GM12878 (cell line): ENCODE measurements at regions not wholly inside any gene's neighbourhood (a gene's known extent, or its start where the extent isn't known, plus 50 kb on each side); places are given as distances from the start of the nearest gene placed in this dataset.

ENCODE experiments used
- ATAC-seq: fragments of 200-7000 bp; cut with Tn5 transposase; 3 replicates; pipeline ENCODE4 v1.9.1; 2020; ENCODE audit warnings: mild to moderate bottlenecking, moderate library complexity
- BruUV-seq: library from RNA; stranded (reverse); fragments of 400-500 nt; replicated peaks from 2 replicates; lab custom pipeline; 2021; lab: Mats Ljungman, UMichigan
- CTCF ChIA-PET: fragments of 300-600 bp; sonication (Branson Sonifier 250); formaldehyde crosslinking; extraction: SDS; loops from one replicate; lab custom pipeline; 2021; ENCODE audit warnings: inconsistent platforms; lab: Yijun Ruan, JAX
- POLR2A ChIA-PET: fragments of 350-600 bp; formaldehyde crosslinking; extraction: SDS; loops from one replicate; lab custom pipeline; 2021; ENCODE audit warnings: inconsistent platforms; lab: Charles Lee
- RAD21 ChIA-PET: fragments of 300-600 bp; sonication (Branson Sonifier 250); formaldehyde crosslinking; loops from one replicate; lab custom pipeline; 2023; ENCODE audit warnings: antibody characterized with exemption; ENCODE audit not compliant: unreplicated experiment; lab: Charles Lee
- SMC1A ChIA-PET: fragments of 300-600 bp; sonication (Branson Sonifier 250); formaldehyde crosslinking; loops from one replicate; lab custom pipeline; 2023; ENCODE audit not compliant: unreplicated experiment, uncharacterized antibody; lab: Charles Lee
- DNase-seq: peaks from one replicate; pipeline ENCODE4 v3.0.0-alpha.2; 2011; ENCODE audit warnings: low read depth, low spot score
- FAIRE-seq: peaks from 3 replicates; lab custom pipeline; 2011; peaks lifted over from hg19 to GRCh38; lab: Jason Lieb, UNC
- H2AFZ ChIP-seq: 2 replicates; pipeline ENCODE4 v1.6.0; 2011; ENCODE audit warnings: low read depth, low read length, control low read depth; ENCODE audit not compliant: control insufficient read depth
- H3K27ac ChIP-seq: 2 replicates; pipeline ENCODE4 v1.5.1; 2011; ENCODE audit warnings: control low read depth; ENCODE audit not compliant: control insufficient read depth, insufficient read depth
- H3K27me3 ChIP-seq, 2 experiments: replicated peaks in 1 of 2; 2 replicates each; pipeline versions ENCODE4 v1.6.0 to v1.6.1; 2011; ENCODE audit warnings: low read length in 1 of 2; ENCODE audit not compliant: control insufficient read depth in 2 of 2, insufficient read depth in 2 of 2
- H3K36me3 ChIP-seq, 2 experiments: 2 replicates each; pipeline ENCODE4 v1.5.1; 2011; ENCODE audit warnings: low read length in 1 of 2; ENCODE audit not compliant: control insufficient read depth in 2 of 2, insufficient read depth in 2 of 2
- H3K4me1 ChIP-seq: 2 replicates; pipeline ENCODE4 v1.6.1; 2011; ENCODE audit warnings: mild to moderate bottlenecking, low read length, moderate library complexity, mixed read lengths; ENCODE audit not compliant: control insufficient read depth, insufficient read depth
- H3K4me2 ChIP-seq: 2 replicates; pipeline ENCODE4 v1.6.0; 2011; ENCODE audit warnings: control low read depth; ENCODE audit not compliant: control insufficient read depth, insufficient read depth
- H3K4me3 ChIP-seq: fragments of 200-600 bp; sonication (generic); 2 replicates; pipeline ENCODE4 v1.5.1; 2016
- H3K79me2 ChIP-seq: 2 replicates; pipeline ENCODE4 v1.6.0; 2011; ENCODE audit warnings: low read length; ENCODE audit not compliant: control insufficient read depth, insufficient read depth
- H3K9ac ChIP-seq: 2 replicates; pipeline ENCODE4 v1.8.0; 2011; ENCODE audit warnings: low read length, control low read depth, mixed read lengths; ENCODE audit not compliant: control insufficient read depth, insufficient read depth
- H3K9me3 ChIP-seq: replicated peaks from 3 replicates; pipeline ENCODE4 v1.5.1; 2011; ENCODE audit warnings: mild to moderate bottlenecking, low read length; ENCODE audit not compliant: control insufficient read depth, insufficient read depth
- H4K20me1 ChIP-seq: 2 replicates; pipeline ENCODE4 v1.6.0; 2011; ENCODE audit not compliant: control insufficient read depth, insufficient read depth
- EED ChIP-seq: sonication (generic); IDR thresholded peaks from 2 replicates; pipeline ENCODE4 v1.6.1; 2016; ENCODE audit warnings: antibody characterized with exemption, low read depth
- EZH2 ChIP-seq: IDR thresholded peaks from 2 replicates; pipeline ENCODE4 v1.6.1; 2012; ENCODE audit warnings: low read depth, mild to moderate bottlenecking, control low read depth, inconsistent platforms, low read length, borderline replicate concordance; ENCODE audit not compliant: control insufficient read depth
- JUND ChIP-seq: IDR thresholded peaks from 2 replicates; pipeline ENCODE4 v1.6.1; 2012; ENCODE audit warnings: low read depth, mild to moderate bottlenecking, low read length, improper control_type of control experiment, moderate library complexity
- MEF2A ChIP-seq: IDR thresholded peaks from 2 replicates; pipeline ENCODE4 v1.6.1; 2011; ENCODE audit warnings: low read depth, mild to moderate bottlenecking, low read length, moderate library complexity; ENCODE audit not compliant: insufficient read depth
- MYC ChIP-seq: IDR thresholded peaks from 2 replicates; pipeline ENCODE4 v1.6.1; 2011; ENCODE audit warnings: mild to moderate bottlenecking, low read length, moderate library complexity, inconsistent platforms; ENCODE audit not compliant: insufficient read depth, insufficient replicate concordance, insufficient read length, severe bottlenecking
- SMAD5 ChIP-seq: IDR thresholded peaks from 2 replicates; pipeline ENCODE4 v1.6.1; 2016; ENCODE audit warnings: antibody characterized with exemption, low read depth
- TARDBP ChIP-seq: IDR thresholded peaks from 2 replicates; pipeline ENCODE4 v1.6.1; 2016; ENCODE audit warnings: borderline replicate concordance
- YY1 ChIP-seq: IDR thresholded peaks from 2 replicates; pipeline ENCODE4 v1.6.1; 2011; ENCODE audit warnings: low read depth, mild to moderate bottlenecking, low read length
- WGBS: methylation state at CpG from one replicate; pipeline ENCODE4 v1.1.6; 2016; ENCODE audit warnings: low lambda C conversion rate; ENCODE audit not compliant: insufficient replicate concordance, insufficient coverage; ENCODE audit errors: missing lambda C conversion rate; 5-methylcytosine and 5-hydroxymethylcytosine counted together
- in situ Hi-C: fragments of 300-500 bp; cut with MboI; formaldehyde crosslinking; loops from 9 replicates; pipeline ENCODE4 v1.14.3; 2018; ENCODE audit warnings: mixed read lengths
- intact Hi-C: fragments of 100-400 bp; cut with micrococcal nuclease; formaldehyde crosslinking; loops from one replicate; pipeline ENCODE4 v1.14.2; 2022; ENCODE audit not compliant: unreplicated experiment
- TF ChIP-seq, protein P1 (sequence below): fragments of 450-650 bp; IDR thresholded peaks from 2 replicates; pipeline ENCODE4 v1.6.1; 2017; ENCODE audit warnings: mild to moderate bottlenecking, moderate library complexity
- TF ChIP-seq, protein P2 (sequence below): fragments of 450-650 bp; IDR thresholded peaks from 2 replicates; pipeline ENCODE4 v1.6.1; 2016; ENCODE audit warnings: mild to moderate bottlenecking
- TF ChIP-seq, protein P3 (sequence below): fragments of 450-650 bp; IDR thresholded peaks from 2 replicates; pipeline ENCODE4 v1.6.1; 2018; ENCODE audit warnings: mild to moderate bottlenecking, low read depth, moderate library complexity; ENCODE audit not compliant: partially characterized antibody

DNA sequence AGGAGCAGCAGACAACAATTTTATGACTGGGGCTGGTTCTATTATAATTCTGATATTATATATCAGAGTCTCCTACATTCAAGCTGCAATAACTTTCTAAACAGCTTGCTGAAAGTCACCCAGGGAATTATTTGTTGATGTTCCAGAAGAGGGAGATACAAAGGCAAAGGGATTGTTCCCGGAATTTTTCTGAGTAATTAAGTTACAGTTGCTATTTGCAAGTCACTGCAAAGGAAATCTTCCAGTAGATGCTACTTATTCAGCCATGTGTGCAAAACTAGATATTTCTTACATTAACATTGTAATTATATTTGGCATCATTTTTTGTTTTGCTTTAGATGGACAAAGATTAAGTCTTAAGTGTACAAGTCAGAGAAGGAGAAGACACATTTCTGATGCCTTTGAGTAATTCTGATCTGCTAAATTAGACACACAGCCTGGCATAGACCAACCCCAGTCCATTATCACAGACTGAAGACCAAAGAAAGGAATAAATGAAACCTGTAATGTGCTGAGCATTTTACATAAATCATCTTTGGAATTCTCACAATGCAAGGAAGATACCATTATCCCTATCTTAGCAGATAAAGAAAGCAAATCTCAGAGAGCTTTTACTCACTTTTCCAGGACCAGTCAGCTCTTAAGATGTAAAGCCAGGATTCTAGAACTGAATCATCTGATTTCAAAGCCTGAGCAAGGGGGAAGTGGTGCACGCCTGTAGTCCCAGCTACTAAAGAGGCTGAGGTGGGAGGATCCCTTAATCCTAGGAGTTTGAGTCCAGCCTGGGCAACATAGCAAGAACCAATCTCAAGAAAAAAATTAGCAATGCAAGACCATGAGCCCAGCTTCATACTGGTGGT, 62.6 kb upstream of the AKAP12 start:
- H3K27me3 ChIP-seq: peaks cover 1 to 4% of the 10 kb centered on the region in 2 experiments
- no TSS peak for BruUV-seq
- H2AFZ ChIP-seq: no peak overlapping the region
- 0% methylated on average over 2 of the region's 2 CpGs for WGBS
- in situ Hi-C loops (no loop called here), intact Hi-C loops (no loop called here)
- no peak overlapping the region for H3K4me3 ChIP-seq
- H3K9ac ChIP-seq: no peak overlapping the region
- H3K9me3 ChIP-seq: no peaks in the 10 kb centered on the region
- ChIA-PET CTCF (interaction anchor here (1.2 kb wide), 1 partner anchor 10 kb away, joined by 3 read pairs; no protein-coding TSS in a partner anchor), POLR2A (no interaction called here), SMC1A (interaction anchor here (1.5 kb wide), 1 partner anchor 17 kb away, joined by 3 read pairs; no protein-coding TSS in a partner anchor), RAD21 (no interaction called here)
- H4K20me1 ChIP-seq: no peaks in the 10 kb centered on the region
- no peak for ATAC-seq
- DNase-seq: no peak
- no peaks in the 10 kb centered on the region for H3K4me1 ChIP-seq
- FAIRE-seq: no peak
- no peak overlapping the region for H3K27ac ChIP-seq
- H3K36me3 ChIP-seq: no peaks in the 10 kb centered on the region
- TF ChIP-seq MEF2A (no peak), MYC (no peak), TARDBP (no peak), JUND (no peak), EED (no peak), SMAD5 (no peak), YY1 (no peak), EZH2 (no peak)
- TF ChIP-seq, protein P1, sequence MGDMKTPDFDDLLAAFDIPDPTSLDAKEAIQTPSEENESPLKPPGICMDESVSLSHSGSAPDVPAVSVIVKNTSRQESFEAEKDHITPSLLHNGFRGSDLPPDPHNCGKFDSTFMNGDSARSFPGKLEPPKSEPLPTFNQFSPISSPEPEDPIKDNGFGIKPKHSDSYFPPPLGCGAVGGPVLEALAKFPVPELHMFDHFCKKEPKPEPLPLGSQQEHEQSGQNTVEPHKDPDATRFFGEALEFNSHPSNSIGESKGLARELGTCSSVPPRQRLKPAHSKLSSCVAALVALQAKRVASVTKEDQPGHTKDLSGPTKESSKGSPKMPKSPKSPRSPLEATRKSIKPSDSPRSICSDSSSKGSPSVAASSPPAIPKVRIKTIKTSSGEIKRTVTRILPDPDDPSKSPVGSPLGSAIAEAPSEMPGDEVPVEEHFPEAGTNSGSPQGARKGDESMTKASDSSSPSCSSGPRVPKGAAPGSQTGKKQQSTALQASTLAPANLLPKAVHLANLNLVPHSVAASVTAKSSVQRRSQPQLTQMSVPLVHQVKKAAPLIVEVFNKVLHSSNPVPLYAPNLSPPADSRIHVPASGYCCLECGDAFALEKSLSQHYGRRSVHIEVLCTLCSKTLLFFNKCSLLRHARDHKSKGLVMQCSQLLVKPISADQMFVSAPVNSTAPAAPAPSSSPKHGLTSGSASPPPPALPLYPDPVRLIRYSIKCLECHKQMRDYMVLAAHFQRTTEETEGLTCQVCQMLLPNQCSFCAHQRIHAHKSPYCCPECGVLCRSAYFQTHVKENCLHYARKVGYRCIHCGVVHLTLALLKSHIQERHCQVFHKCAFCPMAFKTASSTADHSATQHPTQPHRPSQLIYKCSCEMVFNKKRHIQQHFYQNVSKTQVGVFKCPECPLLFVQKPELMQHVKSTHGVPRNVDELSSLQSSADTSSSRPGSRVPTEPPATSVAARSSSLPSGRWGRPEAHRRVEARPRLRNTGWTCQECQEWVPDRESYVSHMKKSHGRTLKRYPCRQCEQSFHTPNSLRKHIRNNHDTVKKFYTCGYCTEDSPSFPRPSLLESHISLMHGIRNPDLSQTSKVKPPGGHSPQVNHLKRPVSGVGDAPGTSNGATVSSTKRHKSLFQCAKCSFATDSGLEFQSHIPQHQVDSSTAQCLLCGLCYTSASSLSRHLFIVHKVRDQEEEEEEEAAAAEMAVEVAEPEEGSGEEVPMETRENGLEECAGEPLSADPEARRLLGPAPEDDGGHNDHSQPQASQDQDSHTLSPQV: no peak
- TF ChIP-seq, protein P2, sequence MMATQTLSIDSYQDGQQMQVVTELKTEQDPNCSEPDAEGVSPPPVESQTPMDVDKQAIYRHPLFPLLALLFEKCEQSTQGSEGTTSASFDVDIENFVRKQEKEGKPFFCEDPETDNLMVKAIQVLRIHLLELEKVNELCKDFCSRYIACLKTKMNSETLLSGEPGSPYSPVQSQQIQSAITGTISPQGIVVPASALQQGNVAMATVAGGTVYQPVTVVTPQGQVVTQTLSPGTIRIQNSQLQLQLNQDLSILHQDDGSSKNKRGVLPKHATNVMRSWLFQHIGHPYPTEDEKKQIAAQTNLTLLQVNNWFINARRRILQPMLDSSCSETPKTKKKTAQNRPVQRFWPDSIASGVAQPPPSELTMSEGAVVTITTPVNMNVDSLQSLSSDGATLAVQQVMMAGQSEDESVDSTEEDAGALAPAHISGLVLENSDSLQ: no peak
- TF ChIP-seq, protein P3, sequence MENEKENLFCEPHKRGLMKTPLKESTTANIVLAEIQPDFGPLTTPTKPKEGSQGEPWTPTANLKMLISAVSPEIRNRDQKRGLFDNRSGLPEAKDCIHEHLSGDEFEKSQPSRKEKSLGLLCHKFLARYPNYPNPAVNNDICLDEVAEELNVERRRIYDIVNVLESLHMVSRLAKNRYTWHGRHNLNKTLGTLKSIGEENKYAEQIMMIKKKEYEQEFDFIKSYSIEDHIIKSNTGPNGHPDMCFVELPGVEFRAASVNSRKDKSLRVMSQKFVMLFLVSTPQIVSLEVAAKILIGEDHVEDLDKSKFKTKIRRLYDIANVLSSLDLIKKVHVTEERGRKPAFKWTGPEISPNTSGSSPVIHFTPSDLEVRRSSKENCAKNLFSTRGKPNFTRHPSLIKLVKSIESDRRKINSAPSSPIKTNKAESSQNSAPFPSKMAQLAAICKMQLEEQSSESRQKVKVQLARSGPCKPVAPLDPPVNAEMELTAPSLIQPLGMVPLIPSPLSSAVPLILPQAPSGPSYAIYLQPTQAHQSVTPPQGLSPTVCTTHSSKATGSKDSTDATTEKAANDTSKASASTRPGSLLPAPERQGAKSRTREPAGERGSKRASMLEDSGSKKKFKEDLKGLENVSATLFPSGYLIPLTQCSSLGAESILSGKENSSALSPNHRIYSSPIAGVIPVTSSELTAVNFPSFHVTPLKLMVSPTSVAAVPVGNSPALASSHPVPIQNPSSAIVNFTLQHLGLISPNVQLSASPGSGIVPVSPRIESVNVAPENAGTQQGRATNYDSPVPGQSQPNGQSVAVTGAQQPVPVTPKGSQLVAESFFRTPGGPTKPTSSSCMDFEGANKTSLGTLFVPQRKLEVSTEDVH: no peak
- no peaks in the 10 kb centered on the region for H3K79me2 ChIP-seq
- no peak overlapping the region for H3K4me2 ChIP-seq
